SHP77 (cell line): ENCODE measurements at regions not wholly inside any gene's neighbourhood (a gene's known extent, or its start where the extent isn't known, plus 50 kb on each side); places are given as distances from the start of the nearest gene placed in this dataset.
"Not testable (repeated sequence)": the region's sequence is repeated elsewhere in the genome, so short reads cannot be mapped to it uniquely, and the experiment has no call there.

Experiments used
- DNase-seq, 2 experiments: peaks; one replicate each; lab custom pipeline; 2025; lab: John Stamatoyannopoulos, UW

- DNase-seq, result no peak
Observed at GRCh38 chr10:3932597-3933375, 147.8 kb upstream of the KLF6 start.

GRCh38 chr10:3931901-3932300, 146.9 kb upstream of the KLF6 start:
- DNase-seq, result no peak

- DNase-seq, result no peak
Observed at GRCh38 chr10:3931224-3931623, 146.2 kb upstream of the KLF6 start.

GRCh38 chr10:3928569-3928968, 143.6 kb upstream of the KLF6 start:
- DNase-seq, result no peak

- no peak for DNase-seq
Observed at GRCh38 chr10:3928078-3928477, 143.1 kb upstream of the KLF6 start.

GRCh38 chr10:3926675-3927525, 141.9 kb upstream of the KLF6 start:
- no peak for DNase-seq

- DNase-seq, result no peak
Observed at GRCh38 chr10:3926258-3926657, 141.2 kb upstream of the KLF6 start.

GRCh38 chr10:3925184-3925583, 140.2 kb upstream of the KLF6 start:
- DNase-seq, result no peak

GRCh38 chr10:3924344-3924743, 139.3 kb upstream of the KLF6 start:
- DNase-seq, result no peak

- no peak for DNase-seq
Observed at GRCh38 chr10:3923033-3923432, 138.0 kb upstream of the KLF6 start.

- no peak for DNase-seq
Observed at GRCh38 chr10:3919709-3920308, 134.8 kb upstream of the KLF6 start.

GRCh38 chr10:3917392-3917791, 132.4 kb upstream of the KLF6 start:
- not testable (repeated sequence) for DNase-seq

GRCh38 chr10:3914733-3915132, 129.7 kb upstream of the KLF6 start:
- no peak for DNase-seq

- no peak for DNase-seq
Observed at GRCh38 chr10:3911713-3912442, 126.9 kb upstream of the KLF6 start.

GRCh38 chr10:3911241-3911640, 126.2 kb upstream of the KLF6 start:
- DNase-seq, result no peak

- DNase-seq, result no peak
Observed at GRCh38 chr10:3909339-3909738, 124.3 kb upstream of the KLF6 start.

GRCh38 chr10:3908183-3908582, 123.2 kb upstream of the KLF6 start:
- no peak for DNase-seq

GRCh38 chr10:3907514-3907913, 122.5 kb upstream of the KLF6 start:
- DNase-seq, result no peak

- no peak for DNase-seq
Observed at GRCh38 chr10:3906511-3907111, 121.6 kb upstream of the KLF6 start.

GRCh38 chr10:3904419-3904960, 119.5 kb upstream of the KLF6 start:
- no peak for DNase-seq

GRCh38 chr10:3902809-3903410, 117.9 kb upstream of the KLF6 start:
- no peak for DNase-seq
